Amniotic stem cell (primary cell): ENCODE measurements at regions not wholly inside any gene's neighbourhood (a gene's known extent, or its start where the extent isn't known, plus 50 kb on each side); places are given as distances from the start of the nearest gene placed in this dataset.
A peak's percentile ranks its signal among the peaks of the same experiment; 100 is the strongest.
"Not testable (repeated sequence)": the region's sequence is repeated elsewhere in the genome, so short reads cannot be mapped to it uniquely, and the experiment has no call there.

ENCODE experiments used
- DNase-seq: peaks from one replicate; lab custom pipeline; 2025; lab: John Stamatoyannopoulos, UW

DNA sequence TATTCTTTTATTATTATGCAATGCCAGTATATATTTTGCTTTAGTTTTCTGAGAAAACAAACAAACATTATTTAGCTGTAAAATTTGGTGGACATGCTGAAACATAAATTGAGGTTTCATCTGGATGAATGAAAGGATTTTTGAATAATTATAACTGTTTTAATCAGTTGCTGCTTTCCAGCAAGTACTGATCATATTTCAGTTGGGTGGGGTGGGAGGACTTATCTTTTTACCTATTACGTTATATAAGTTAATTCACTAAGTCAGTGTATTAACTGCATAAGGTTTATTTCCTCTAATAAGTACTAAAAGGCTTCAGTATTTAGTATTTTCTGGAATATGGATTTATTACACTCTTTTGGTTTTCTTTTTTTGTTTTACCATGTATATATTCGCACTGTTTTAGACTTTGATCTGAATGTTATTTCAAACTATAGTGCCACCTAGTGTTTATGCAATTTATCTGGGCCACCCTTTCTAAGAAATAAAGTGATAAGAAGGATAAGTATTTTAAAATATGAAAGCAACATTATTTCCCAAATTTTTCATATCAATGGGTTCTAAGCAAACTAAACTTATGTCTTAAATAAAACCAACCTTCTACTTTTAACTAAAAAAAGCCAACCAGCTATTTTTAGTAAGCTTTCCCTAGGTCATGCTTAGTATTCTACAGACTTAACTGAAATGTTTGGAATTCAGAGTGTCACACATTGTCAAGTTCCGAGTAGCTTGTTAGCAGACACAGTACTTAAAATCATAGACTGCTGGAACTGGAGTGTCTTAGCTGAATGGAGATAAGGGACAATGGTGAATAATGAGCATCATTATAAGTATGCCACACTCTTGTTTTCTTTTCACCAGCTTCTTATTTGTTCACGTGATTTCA, 105.4 kb upstream of the MCHR2 start:
- peak; percentile 27 for DNase-seq

GRCh38 chr6:100096936-100097335, 102.9 kb upstream of the MCHR2 start:
- DNase-seq = no peak

DNA sequence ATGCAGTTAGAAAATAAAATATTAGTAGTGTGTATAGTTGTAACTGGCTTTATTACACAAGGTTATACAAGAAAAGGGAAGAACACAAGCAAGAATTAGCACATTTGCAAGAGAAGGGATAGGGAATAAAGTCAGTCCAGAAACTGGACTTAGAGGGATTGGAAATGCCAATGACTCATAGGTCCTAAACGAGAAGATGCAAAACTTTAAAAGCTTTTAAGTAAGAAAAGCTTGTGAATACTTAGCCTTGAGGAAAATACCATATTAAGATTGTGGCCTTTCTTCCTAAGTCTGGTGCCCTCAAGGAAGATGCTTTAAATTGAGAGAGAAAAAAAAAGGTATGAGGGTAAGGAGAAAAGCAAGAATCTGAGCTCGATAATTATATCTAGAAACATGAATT, 102.3 kb upstream of the MCHR2 start:
- peak; percentile 1 for DNase-seq

DNA sequence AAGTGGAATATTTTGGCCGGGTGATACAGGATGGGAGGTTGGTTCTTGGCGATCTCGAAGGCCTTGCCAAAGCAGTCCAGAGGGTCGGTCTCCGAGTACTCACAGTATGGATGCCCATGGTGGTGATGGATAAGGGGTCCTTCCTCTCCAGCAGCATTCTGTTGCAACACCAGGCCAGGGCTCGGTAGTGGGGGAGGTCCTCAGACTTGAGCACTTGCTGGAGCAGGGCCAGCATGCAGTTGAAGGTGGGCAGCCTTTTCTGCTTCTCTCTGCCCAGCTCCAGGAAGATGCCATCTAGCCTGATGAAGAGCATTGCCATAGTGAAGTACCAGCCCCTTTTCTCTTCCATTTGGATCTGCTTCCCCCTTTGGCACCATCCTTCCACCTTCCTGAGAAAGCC, 99.4 kb upstream of the MCHR2 start:
- no peak for DNase-seq

DNA sequence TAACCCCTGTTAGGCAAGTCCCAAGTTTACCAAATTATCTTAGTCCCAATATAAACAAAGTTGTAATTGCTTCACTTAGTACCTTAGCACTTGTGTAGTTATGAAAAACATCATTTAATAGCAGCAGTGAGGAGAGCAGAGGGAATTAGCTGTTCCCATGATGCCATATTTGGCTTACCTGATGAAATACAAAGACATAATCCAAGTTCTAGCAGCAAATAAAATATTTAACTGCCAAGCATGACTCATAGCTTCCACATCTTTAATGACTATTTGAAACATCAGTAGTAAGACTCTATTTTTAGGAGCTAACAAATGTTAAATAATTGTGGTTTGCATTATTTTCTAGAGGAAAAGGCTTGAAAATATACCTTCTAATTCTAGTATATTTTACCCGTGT, 94.0 kb upstream of the MCHR2 start:
- peak; percentile 24 for DNase-seq

DNA sequence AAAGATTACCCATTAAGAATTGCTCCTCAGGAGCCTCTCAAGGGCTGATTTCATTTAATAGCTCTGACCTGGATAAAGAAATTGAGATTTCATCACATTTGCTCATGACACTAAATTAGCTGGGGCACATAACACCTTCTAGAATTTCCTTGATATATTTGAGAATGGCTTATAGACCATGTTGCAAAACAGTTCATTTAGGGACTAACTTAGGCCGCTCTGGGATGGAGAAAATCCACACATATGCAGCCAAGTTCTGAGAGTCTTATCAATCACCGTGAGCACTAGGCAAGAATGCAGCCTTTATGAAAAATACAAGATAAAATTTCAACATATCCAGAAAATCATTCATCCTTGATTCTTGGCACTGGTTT, 91.0 kb upstream of the MCHR2 start:
- no peak for DNase-seq

GRCh38 chr6:100084316-100084990, 90.4 kb upstream of the MCHR2 start:
- DNase-seq = no peak

GRCh38 chr6:100078509-100078908, 84.5 kb upstream of the MCHR2 start:
- no peak for DNase-seq

DNA sequence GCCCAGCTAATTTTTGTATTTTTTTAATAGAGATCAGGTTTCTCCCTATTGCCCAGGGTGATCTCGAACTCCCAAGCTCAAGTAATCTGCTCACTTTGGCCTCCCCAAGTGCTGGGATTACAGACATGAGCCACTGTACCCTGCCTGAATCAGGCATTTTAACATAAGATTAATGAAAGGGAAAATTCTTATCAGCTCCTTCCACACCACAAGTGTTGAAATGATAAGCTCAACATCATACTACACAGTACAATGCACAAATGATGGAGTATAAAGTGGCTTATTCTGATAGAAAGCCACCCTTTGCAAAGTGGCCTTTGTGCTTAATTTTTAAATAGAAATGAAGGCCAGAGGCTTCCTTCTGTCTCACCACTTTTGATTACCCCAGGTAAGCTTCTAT, 71.3 kb upstream of the MCHR2 start:
- no peak for DNase-seq

- DNase-seq = no peak
These were observed 68.6 kb upstream of the MCHR2 start for GRCh38 chr6:100062621-100063020.

DNA sequence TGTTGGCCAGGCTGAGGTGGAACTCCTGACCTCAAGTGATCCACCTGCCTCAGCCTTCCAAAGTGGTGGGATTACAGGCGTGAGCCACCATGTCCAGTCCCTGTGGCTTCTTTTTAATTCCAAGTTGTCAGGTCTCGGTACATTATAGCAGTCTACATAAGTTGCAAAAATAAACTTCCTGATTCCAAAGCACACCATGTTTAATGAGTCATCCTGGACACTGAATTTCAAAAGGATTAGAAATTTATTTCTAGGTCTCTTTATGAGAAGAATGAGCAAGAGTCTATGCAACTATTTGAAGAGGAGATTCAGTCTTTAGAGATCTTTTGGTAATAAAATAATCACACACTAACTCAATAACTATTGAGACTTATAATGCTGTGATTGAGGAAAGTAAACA, 63.9 kb upstream of the MCHR2 start:
- DNase-seq = no peak

- DNase-seq = no peak
These were observed 56.5 kb upstream of the MCHR2 start for GRCh38 chr6:100050550-100050949.

DNA sequence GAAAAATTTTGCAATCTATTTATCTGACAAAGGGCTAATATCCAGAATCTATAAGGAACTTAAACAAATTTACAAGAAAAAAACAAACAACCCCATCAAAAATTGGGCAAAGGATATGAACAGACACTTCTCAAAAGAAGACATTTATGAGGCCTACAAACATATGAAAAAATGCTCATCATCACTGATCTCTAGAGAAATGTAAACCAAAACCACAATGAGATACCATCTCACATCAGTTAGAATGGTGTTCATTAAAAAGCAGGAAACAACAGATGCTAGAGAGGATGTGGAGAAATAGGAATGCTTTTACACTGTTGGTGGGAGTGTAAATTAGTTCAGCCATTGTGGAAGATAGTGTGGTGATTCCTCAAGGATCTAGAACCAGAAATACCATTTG, 49.9 kb upstream of the MCHR2 start:
- not testable (repeated sequence) for DNase-seq
